HG02610 (cell line): ENCODE measurements at regions not wholly inside any gene's neighbourhood (a gene's known extent, or its start where the extent isn't known, plus 50 kb on each side); places are given as distances from the start of the nearest gene placed in this dataset.
"Not testable (repeated sequence)": the region's sequence is repeated elsewhere in the genome, so short reads cannot be mapped to it uniquely, and the experiment has no call there.

Source experiments
- ATAC-seq: cut with Tn5 transposase; IDR thresholded peaks from one replicate; pipeline ENCODE4 v1.9.1; 2021; ENCODE audit warnings: mild to moderate bottlenecking, moderate library complexity; ENCODE audit not compliant: unreplicated experiment

- ATAC-seq = no peak
These were observed 967.2 kb downstream of the RPA4 start for GRCh38 chrX:97850911-97851310.

GRCh38 chrX:97854086-97854485, 970.4 kb downstream of the RPA4 start:
- ATAC-seq = no peak

- ATAC-seq = no peak
These were observed 974.9 kb downstream of the RPA4 start for GRCh38 chrX:97858592-97858991.

GRCh38 chrX:97860226-97860625, 976.5 kb downstream of the RPA4 start:
- no peak for ATAC-seq

GRCh38 chrX:97863261-97863660, 979.6 kb downstream of the RPA4 start:
- ATAC-seq = no peak

- ATAC-seq = no peak
These were observed 983.6 kb downstream of the RPA4 start for GRCh38 chrX:97867266-97867665.

- ATAC-seq = no peak
These were observed 993.1 kb downstream of the RPA4 start for GRCh38 chrX:97876697-97877407.

- no peak for ATAC-seq
These were observed 998.6 kb downstream of the RPA4 start for GRCh38 chrX:97882306-97882705.

GRCh38 chrX:97895751-97896150, 1012.0 kb downstream of the RPA4 start:
- ATAC-seq = no peak

- no peak for ATAC-seq
These were observed 1014.3 kb downstream of the RPA4 start for GRCh38 chrX:97897998-97898397.

- ATAC-seq = no peak
These were observed 1015.1 kb downstream of the RPA4 start for GRCh38 chrX:97898798-97899197.

- no peak for ATAC-seq
These were observed 1024.1 kb downstream of the RPA4 start for GRCh38 chrX:97907791-97908190.

GRCh38 chrX:97909245-97909644, 1025.5 kb downstream of the RPA4 start:
- ATAC-seq = peak; percentile 85

GRCh38 chrX:97915390-97915789, 1031.7 kb downstream of the RPA4 start:
- not testable (repeated sequence) for ATAC-seq

GRCh38 chrX:97921223-97921622, 1037.5 kb downstream of the RPA4 start:
- ATAC-seq = not testable (repeated sequence)

GRCh38 chrX:97931586-97931985, 1047.9 kb downstream of the RPA4 start:
- no peak for ATAC-seq

GRCh38 chrX:97936296-97936695, 1052.6 kb downstream of the RPA4 start:
- no peak for ATAC-seq

- no peak for ATAC-seq
These were observed 1055.0 kb downstream of the RPA4 start for GRCh38 chrX:97938706-97939105.

- ATAC-seq = no peak
These were observed 1084.9 kb downstream of the RPA4 start for GRCh38 chrX:97968376-97969163.

GRCh38 chrX:97984641-97985040, 1100.9 kb downstream of the RPA4 start:
- ATAC-seq = no peak

GRCh38 chrX:97985096-97985495, 1101.4 kb downstream of the RPA4 start:
- no peak for ATAC-seq

- ATAC-seq = no peak
These were observed 1104.3 kb downstream of the RPA4 start for GRCh38 chrX:97987979-97988378.
